ENCODE measurements at regions not wholly inside any gene's neighbourhood (a gene's known extent, or its start where the extent isn't known, plus 50 kb on each side); places are given as distances from the start of the nearest gene placed in this dataset.

DNA sequence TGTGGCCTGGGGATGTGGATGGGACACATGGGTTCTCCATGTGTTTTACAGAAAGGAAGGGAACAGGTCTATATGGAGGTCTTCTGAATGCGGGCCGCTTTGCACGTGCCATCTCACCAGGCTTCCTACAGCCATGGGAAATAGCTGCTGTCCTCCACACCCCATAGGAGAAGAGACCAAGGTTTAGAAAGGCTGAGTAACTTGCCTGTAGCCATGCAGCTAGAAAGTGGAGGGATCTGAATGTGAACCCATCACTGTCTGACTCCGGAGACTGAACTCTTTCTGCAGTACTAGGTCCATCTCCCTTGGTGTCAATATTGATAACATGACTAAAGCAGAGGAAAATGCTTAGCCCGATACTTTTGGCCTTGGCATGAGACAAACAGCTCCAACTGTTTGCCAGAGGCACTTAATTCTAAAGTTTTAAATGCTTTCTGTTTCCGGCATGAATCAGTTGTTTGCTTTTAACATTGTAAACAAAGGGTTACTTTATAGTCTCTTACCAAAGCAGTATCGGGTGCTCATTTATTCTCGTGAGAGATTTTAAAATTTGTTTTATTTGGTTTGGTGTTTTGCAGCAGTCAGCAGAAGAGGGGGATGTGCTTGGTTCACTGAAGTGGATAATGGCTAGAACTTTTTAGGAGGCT, 64.8 kb upstream of the LOXL4 start:
- DNase-seq (ENCODE audit: low read depth in 2 of 2): no peak

- no peak for DNase-seq (ENCODE audit: low read depth in 2 of 2)
These were observed 63.9 kb upstream of the LOXL4 start for GRCh38 chr10:98331885-98332284.

- DNase-seq (ENCODE audit: low read depth in 2 of 2): no peak
These were observed 63.0 kb upstream of the LOXL4 start for GRCh38 chr10:98330987-98331386.

- no peak for DNase-seq (ENCODE audit: low read depth in 2 of 2)
These were observed 60.6 kb upstream of the LOXL4 start for GRCh38 chr10:98328640-98329039.

DNA sequence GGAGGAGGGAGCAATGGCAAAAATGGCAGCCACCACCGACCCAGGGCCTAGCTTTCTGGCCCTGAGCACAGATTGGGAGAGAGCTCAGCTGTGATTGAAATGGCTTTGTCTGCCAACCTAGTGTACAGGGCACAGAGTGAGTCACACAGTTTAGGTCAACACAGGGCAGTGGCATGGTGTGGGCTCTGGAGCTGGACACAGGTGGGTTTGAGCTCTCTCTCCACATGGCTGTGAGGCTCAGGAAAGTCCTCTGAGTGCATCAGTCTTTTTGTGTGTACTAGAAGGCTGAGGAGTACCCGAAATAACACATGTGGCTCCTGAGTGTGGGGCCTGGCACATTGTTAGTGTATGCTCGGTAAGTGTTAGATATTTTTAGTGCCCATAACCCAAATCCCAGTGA, 60.2 kb upstream of the LOXL4 start:
- no peak for DNase-seq (ENCODE audit: low read depth in 2 of 2)

DNA sequence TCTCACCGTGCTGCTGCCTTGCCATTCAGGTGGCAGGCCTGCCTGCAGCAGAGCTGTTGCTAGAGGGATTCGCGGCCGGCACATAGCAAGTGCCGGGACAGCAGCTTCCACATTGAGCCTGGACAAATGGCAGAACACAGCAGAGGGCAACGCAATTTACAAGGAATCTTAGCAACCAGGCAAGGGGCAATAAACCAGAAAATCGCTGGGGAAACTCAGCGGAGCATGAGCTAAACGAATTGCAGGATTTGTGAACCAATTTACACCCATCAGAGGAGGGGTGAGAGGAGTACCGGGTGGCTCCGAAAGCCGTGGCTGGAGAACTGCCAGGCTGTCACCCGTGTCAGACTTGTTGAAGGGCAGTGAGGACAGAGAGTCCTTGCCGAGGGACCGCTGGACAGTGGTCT, 58.6 kb upstream of the LOXL4 start:
- DNase-seq (ENCODE audit: low read depth in 2 of 2): no peak

GRCh38 chr10:98323221-98324164, 55.5 kb upstream of the LOXL4 start:
- DNase-seq (ENCODE audit: low read depth in 2 of 2): peak; percentile 45 to 77

- DNase-seq (ENCODE audit: low read depth in 2 of 2): no peak
These were observed 53.3 kb upstream of the LOXL4 start for GRCh38 chr10:98321186-98321780.

- DNase-seq (ENCODE audit: low read depth in 2 of 2): no peak
These were observed 52.6 kb upstream of the LOXL4 start for GRCh38 chr10:98320486-98321185.

GRCh38 chr10:98318861-98319260, 50.9 kb upstream of the LOXL4 start:
- DNase-seq (ENCODE audit: low read depth in 2 of 2): no peak
